ENCODE measurements at regions not wholly inside any gene's neighbourhood (a gene's known extent, or its start where the extent isn't known, plus 50 kb on each side); places are given as distances from the start of the nearest gene placed in this dataset.

GRCh38 chr9:30244877-30245276 lies 2139.6 kb upstream of the ACO1 start:
- TF ChIP-seq ZNF514 (tag by site-specific recombination; IDR thresholded peaks at IDR 0.05) (no peak), CTCF (tag by site-specific recombination; IDR thresholded peaks at IDR 0.05) (no peak), MZF1 (tag by site-specific recombination; IDR thresholded peaks at IDR 0.05; ENCODE audit: borderline replicate concordance) (no peak), ZNF10 (tag by site-specific recombination; IDR thresholded peaks at IDR 0.05) (no peak), ZBTB26 (tag by site-specific recombination; optimal IDR thresholded peaks at IDR 0.05) (no peak), ZBTB21 (tag by site-specific recombination; IDR thresholded peaks at IDR 0.05) (no peak), ZNF792 (tag by site-specific recombination; IDR thresholded peaks at IDR 0.05) (no peak), ZNF837 (tag by site-specific recombination; IDR thresholded peaks at IDR 0.05) (no peak), REST (tag by site-specific recombination; IDR thresholded peaks at IDR 0.05) (no peak)
- TF ChIP-seq, protein P1, sequence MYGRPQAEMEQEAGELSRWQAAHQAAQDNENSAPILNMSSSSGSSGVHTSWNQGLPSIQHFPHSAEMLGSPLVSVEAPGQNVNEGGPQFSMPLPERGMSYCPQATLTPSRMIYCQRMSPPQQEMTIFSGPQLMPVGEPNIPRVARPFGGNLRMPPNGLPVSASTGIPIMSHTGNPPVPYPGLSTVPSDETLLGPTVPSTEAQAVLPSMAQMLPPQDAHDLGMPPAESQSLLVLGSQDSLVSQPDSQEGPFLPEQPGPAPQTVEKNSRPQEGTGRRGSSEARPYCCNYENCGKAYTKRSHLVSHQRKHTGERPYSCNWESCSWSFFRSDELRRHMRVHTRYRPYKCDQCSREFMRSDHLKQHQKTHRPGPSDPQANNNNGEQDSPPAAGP (tag by site-specific recombination; IDR thresholded peaks at IDR 0.05), result no peak
- TF ChIP-seq, protein P2, sequence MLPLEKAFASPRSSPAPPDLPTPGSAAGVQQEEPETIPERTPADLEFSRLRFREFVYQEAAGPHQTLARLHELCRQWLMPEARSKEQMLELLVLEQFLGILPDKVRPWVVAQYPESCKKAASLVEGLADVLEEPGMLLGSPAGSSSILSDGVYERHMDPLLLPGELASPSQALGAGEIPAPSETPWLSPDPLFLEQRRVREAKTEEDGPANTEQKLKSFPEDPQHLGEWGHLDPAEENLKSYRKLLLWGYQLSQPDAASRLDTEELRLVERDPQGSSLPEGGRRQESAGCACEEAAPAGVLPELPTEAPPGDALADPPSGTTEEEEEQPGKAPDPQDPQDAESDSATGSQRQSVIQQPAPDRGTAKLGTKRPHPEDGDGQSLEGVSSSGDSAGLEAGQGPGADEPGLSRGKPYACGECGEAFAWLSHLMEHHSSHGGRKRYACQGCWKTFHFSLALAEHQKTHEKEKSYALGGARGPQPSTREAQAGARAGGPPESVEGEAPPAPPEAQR (tag by site-specific recombination; IDR thresholded peaks at IDR 0.05), result no peak
- TF ChIP-seq, protein P3, sequence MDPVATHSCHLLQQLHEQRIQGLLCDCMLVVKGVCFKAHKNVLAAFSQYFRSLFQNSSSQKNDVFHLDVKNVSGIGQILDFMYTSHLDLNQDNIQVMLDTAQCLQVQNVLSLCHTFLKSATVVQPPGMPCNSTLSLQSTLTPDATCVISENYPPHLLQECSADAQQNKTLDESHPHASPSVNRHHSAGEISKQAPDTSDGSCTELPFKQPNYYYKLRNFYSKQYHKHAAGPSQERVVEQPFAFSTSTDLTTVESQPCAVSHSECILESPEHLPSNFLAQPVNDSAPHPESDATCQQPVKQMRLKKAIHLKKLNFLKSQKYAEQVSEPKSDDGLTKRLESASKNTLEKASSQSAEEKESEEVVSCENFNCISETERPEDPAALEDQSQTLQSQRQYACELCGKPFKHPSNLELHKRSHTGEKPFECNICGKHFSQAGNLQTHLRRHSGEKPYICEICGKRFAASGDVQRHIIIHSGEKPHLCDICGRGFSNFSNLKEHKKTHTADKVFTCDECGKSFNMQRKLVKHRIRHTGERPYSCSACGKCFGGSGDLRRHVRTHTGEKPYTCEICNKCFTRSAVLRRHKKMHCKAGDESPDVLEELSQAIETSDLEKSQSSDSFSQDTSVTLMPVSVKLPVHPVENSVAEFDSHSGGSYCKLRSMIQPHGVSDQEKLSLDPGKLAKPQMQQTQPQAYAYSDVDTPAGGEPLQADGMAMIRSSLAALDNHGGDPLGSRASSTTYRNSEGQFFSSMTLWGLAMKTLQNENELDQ (tag by site-specific recombination; IDR thresholded peaks at IDR 0.05; ENCODE audit: low read depth), result no peak

Data from HEK293 (cell line).